Fibroblast of villous mesenchyme (primary cell): ENCODE measurements at regions not wholly inside any gene's neighbourhood (a gene's known extent, or its start where the extent isn't known, plus 50 kb on each side); places are given as distances from the start of the nearest gene placed in this dataset.

Source experiments
- DNase-seq: peaks from one replicate; pipeline ENCODE4 v3.0.0-alpha.2; 2010; ENCODE audit warnings: low read depth
- H3K4me3 ChIP-seq: 2 replicates; pipeline ENCODE4 v1.5.1; 2011; ENCODE audit warnings: low read depth, mild to moderate bottlenecking, low read length
- TF ChIP-seq, protein P1 (sequence below): IDR thresholded peaks from 2 replicates; pipeline ENCODE4 v1.5.1; 2012; ENCODE audit warnings: low read depth, mild to moderate bottlenecking, low read length; ENCODE audit not compliant: insufficient read depth

DNA sequence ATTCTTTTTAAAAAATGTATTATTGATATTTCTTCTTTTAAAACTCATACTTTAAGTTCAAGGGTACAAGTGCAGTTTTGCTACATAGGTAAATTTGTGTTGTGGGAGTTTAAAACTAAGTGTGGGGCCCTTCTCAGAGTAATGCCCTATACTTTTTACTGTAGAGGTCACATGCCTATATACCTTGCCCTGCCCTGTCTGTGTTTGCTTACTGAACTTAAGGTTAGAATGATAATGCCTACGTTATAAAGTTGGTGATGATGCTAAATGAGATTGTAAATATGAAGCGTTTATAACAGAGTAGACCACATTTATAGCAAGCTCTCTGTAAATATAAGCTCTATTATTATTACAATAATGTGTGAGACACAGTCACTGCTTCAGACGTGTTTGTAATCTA lies 261.9 kb downstream of the RASSF9 start:
- TF ChIP-seq, protein P1, sequence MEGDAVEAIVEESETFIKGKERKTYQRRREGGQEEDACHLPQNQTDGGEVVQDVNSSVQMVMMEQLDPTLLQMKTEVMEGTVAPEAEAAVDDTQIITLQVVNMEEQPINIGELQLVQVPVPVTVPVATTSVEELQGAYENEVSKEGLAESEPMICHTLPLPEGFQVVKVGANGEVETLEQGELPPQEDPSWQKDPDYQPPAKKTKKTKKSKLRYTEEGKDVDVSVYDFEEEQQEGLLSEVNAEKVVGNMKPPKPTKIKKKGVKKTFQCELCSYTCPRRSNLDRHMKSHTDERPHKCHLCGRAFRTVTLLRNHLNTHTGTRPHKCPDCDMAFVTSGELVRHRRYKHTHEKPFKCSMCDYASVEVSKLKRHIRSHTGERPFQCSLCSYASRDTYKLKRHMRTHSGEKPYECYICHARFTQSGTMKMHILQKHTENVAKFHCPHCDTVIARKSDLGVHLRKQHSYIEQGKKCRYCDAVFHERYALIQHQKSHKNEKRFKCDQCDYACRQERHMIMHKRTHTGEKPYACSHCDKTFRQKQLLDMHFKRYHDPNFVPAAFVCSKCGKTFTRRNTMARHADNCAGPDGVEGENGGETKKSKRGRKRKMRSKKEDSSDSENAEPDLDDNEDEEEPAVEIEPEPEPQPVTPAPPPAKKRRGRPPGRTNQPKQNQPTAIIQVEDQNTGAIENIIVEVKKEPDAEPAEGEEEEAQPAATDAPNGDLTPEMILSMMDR, result no peak
- H3K4me3 ChIP-seq, result no peak overlapping the region
- DNase-seq, result no peak

DNA sequence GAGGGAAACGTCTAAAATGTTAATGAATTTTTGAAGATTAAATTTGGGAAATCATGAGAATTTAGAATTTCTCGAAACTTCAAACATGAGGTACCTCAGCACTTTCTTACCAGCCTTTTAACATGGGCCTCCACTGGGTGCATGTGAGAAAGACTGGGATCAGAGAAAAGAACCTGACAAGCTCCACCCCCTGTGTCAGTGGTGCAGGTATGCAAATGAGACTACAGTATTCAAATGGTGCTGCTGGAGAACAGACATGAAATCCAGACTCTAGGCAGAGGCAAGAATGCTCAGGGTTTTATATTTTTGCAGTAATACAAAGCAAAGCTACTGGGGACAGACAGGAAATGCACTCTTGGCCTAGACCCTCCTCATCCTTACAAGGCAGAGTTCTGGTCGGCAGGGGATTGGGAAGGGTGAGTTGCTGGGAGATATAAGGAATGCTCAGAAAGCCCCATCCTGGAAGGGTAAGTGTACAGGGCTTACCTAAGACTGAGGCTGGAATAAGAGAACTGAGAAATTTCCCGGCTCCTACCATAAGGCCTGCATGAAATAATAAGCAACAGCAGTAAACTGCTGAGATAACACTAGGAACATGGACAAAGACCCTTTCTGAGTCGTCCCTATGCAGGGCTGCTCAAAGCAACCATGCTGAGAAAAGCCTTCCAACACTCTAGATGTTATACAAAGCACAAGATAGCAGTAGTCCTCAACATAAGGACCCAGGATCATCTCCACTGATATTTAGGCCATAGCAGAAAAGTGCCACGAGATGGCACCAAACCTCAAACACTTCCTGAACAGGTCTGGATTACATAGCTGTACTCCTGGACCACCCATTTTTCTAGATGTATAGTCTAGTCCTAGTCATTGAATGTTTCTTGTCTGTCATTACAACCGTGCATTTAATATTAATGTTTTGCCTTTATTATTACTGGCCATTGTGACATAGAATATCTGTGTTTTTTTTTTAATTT lies 260.8 kb downstream of the RASSF9 start:
- TF ChIP-seq, protein P1, result peak; percentile 81
- no peak overlapping the region for H3K4me3 ChIP-seq
- peak; percentile 66 for DNase-seq

DNA sequence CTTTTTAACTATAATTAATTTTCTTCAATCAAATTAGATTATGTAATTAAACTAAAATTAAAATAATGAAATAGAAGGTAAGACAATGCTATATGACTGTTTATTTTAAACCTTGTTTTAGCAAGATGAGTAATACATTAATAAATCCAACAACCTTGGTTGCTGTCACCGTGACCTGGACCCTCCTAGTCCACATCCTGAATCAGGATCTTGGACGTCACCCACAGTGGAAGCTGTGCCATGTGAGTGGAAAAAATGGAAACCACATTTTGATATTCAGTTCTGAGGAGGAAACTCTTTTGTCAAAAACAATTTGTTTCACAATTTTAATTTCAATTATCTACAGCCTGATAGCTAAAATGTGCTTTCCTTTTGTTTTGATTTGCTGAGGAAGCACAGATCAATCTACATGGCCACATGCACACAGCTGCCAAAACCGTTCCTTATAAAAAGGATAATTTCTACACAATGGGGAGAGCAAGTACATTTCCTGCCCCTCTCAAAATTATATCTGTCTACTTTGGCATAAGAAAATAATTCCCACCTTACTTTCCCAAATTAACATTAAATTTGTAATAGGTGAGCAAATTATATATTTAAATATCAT lies 255.5 kb downstream of the RASSF9 start:
- DNase-seq, result no peak
- TF ChIP-seq, protein P1, result no peak
- H3K4me3 ChIP-seq, result no peak overlapping the region

DNA sequence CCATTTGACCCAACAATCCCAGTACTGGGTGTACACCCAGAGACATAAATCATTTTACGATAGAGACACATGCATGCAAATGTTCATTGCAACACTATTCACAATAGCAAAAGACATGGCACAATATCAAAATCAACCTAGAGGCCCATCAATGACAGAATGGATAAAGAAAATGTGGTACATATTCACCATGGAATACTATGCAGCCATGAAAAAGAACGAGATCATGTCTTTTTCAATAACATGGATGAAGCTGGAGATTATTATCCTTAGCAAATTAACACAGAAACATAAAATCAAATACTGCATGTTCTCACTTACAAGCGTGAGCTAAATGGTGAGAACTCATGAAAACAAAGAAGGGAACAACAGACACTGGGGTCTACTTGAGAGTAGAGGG lies 249.1 kb downstream of the RASSF9 start:
- TF ChIP-seq, protein P1, result no peak
- no peak for DNase-seq
- no peak overlapping the region for H3K4me3 ChIP-seq

DNA sequence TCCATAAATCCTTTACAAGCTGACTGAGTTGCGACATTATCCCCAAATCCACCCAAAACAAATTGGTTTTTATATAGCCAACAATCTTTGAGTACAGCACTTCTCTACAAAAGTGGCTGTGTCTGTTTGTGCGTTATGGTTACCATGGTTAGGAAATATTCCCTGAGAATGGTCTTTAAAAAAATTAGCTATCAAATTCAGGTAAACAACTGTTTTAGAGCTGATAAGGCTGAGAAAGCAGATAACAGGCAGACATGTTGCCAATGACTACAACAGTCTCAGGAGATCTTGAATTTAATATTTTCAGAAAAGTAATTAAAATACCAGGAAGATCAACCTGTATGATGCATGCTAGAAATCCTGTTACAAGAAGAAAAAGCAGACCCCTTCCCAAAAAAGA lies 248.0 kb downstream of the RASSF9 start:
- DNase-seq, result no peak
- TF ChIP-seq, protein P1, result no peak

DNA sequence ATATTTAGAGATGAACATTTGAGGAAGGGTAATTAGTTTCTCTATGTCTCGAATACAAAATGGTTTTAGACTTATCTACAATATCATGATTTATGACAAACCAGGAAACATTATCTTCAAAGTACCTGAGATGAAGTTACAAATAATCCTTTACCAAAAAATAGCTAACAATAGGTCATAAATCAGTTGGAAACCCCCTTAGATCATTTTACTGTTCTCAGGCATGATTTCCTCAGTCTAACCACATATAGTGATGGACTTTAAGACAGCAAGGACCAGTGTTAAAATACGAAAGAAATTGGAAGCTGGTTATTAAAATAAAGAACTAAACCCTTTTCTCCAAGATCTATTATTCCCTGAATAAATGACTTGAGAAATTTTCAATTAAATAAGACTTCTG lies 235.4 kb downstream of the RASSF9 start:
- H3K4me3 ChIP-seq, result no peak overlapping the region
- no peak for DNase-seq
- TF ChIP-seq, protein P1, result no peak

More for the DNA sequence above, 248.0 kb downstream of the RASSF9 start:
- H3K4me3 ChIP-seq, result no peak overlapping the region
